ENCODE measurements at regions not wholly inside any gene's neighbourhood (a gene's known extent, or its start where the extent isn't known, plus 50 kb on each side); places are given as distances from the start of the nearest gene placed in this dataset.

DNA sequence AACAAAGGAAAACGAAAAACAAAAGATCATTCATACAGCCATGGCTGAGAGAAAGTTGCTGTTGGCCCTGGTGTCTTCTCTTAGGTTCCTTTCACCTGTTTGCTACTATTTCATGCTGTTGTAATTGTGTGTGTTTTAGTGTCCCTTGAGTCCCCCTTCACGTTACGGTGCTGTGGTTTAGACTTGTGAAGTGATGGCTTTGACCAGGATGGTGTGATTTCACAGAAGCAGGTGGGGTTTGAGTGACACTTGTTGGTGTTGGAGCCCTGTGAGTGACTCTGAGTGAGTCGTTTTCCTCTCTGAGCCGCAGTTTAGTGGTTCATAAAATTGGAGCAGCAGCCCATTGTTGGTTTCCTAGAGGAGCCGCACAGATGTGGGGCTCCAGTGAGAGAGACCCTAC is 635.4 kb downstream of the VRK1 start:
- WGBS (ENCODE audit: insufficient coverage), result 68% methylated on average over 4 of the region's 6 CpGs
- ATAC-seq (replicated peaks in 1 of 4), result peak in 1 of 4 experiments; percentile 23
- POLR2A ChIA-PET, result no interaction called here

DNA sequence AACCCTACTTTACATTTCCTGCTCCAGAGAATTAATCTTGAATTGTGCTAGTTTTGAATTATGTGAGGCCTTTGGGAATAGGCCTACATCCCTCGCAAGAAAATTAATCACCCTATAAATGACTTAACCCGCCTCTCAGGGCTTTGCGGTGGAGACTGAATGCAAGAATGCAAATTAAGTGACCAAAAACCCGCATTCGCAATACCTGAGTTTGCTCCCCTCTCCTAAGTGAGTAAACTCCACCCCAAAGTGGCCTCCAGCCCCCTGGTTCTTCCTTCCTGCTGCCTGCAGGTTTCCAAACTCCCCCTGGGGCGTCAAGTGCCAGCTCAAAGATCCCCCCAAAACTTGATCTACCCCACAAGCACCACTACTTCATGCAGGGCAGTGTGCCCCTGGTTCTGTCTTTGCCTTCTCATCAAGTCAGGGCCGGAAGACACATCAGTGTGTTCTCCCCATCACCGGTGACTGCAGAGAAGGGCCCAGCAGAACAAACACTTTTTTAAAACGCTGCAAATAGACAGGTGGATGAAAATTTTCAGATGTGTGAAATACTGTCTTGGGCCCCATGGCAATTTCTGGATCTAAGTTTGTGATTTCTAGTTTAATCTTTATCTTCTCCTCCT is 644.7 kb downstream of the VRK1 start:
- Mint-ChIP-seq H3K4me3 (no peak overlapping the region), H3K27ac (peak overlapping the region; percentile 85 to 91), H3K4me1 (peaks cover 18 to 28% (median 19%) of the 10 kb centered on the region in 3 donors), H3K36me3 (no peaks in the 10 kb centered on the region), H3K9me3 (no peaks in the 10 kb centered on the region), H3K27me3 (no peaks in the 10 kb centered on the region)
- Histone ChIP-seq H3K4me1 (ENCODE audit: control insufficient read depth in 1 of 2, extremely low read depth in 1 of 2, insufficient read depth in 2 of 2, low read length in 2 of 2) (peaks cover 0 to 11% of the 10 kb centered on the region in 2 experiments), H3K36me3 (ENCODE audit: control insufficient read depth in 2 of 2, extremely low read depth in 1 of 2, insufficient read depth in 1 of 2, low read length in 1 of 2) (no peaks in the 10 kb centered on the region), H3K4me3 (ENCODE audit: control insufficient read depth in 1 of 2, extremely low read depth in 1 of 2, low read length in 1 of 2) (no peak overlapping the region), H3K9me3 (no peaks in the 10 kb centered on the region), H3K27me3 (replicated peaks in 1 of 2; ENCODE audit: control insufficient read depth in 2 of 2, extremely low read depth in 1 of 2, insufficient read depth in 2 of 2, low read length in 1 of 2) (no peaks in the 10 kb centered on the region), H3K27ac (ENCODE audit: low read length) (no peak overlapping the region)
- CTCF ChIA-PET, result no interaction called here
- ATAC-seq (replicated peaks in 1 of 4) (peak in 3 of 4 experiments; percentile 35 to 58 (median 49)), DNase-seq (no peak)
- POLR2A ChIA-PET, result no interaction called here
- WGBS (ENCODE audit: insufficient coverage), result 98% methylated on average over 4 of the region's 9 CpGs

More for the DNA sequence above, 635.4 kb downstream of the VRK1 start:
- H3K9me3 Mint-ChIP-seq, result no peaks in the 10 kb centered on the region
- Histone ChIP-seq H3K36me3 (ENCODE audit: control insufficient read depth in 2 of 2, extremely low read depth in 1 of 2, insufficient read depth in 1 of 2, low read length in 1 of 2) (no peaks in the 10 kb centered on the region), H3K27me3 (replicated peaks in 1 of 2; ENCODE audit: control insufficient read depth in 2 of 2, extremely low read depth in 1 of 2, insufficient read depth in 2 of 2, low read length in 1 of 2) (no peaks in the 10 kb centered on the region), H3K27ac (ENCODE audit: low read length) (no peak overlapping the region), H3K4me1 (ENCODE audit: control insufficient read depth in 1 of 2, extremely low read depth in 1 of 2, insufficient read depth in 2 of 2, low read length in 2 of 2) (no peaks in the 10 kb centered on the region), H3K4me3 (ENCODE audit: control insufficient read depth in 1 of 2, extremely low read depth in 1 of 2, low read length in 1 of 2) (no peak overlapping the region), H3K9me3 (no peaks in the 10 kb centered on the region)
- peaks cover 0 to 8% (median 0%) of the 10 kb centered on the region in 3 donors for H3K4me1 Mint-ChIP-seq
- CTCF ChIA-PET, result no interaction called here
- no peaks in the 10 kb centered on the region for H3K27me3 Mint-ChIP-seq
- H3K4me3 Mint-ChIP-seq, result no peak overlapping the region
- DNase-seq, result peak in 1 of 35 experiments; percentile 18
- H3K27ac Mint-ChIP-seq, result no peak overlapping the region
- H3K36me3 Mint-ChIP-seq, result no peaks in the 10 kb centered on the region

DNA sequence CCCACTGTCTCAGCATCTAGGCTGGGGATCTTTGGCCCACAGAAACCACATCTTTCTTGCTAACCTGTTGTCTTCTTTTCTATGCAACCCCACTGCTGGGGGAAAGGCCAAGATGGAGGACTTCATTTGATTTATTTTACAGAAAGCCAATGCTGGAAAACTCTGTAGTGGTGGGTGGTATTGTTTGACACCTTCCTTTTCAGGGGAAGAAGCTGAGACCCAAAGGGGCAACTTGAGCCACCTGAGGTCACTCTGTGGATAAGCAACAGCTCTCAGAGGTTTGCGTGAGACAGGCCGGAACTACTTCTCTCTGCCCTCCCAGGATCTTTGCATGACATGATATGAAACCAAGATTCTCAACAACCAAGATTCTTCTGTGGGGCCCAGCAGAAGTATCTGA is 645.2 kb downstream of the VRK1 start:
- Histone ChIP-seq H3K27me3 (replicated peaks in 1 of 2; ENCODE audit: control insufficient read depth in 2 of 2, extremely low read depth in 1 of 2, insufficient read depth in 2 of 2, low read length in 1 of 2) (no peaks in the 10 kb centered on the region), H3K36me3 (ENCODE audit: control insufficient read depth in 2 of 2, extremely low read depth in 1 of 2, insufficient read depth in 1 of 2, low read length in 1 of 2) (no peaks in the 10 kb centered on the region), H3K27ac (ENCODE audit: low read length) (no peak overlapping the region), H3K4me3 (ENCODE audit: control insufficient read depth in 1 of 2, extremely low read depth in 1 of 2, low read length in 1 of 2) (no peak overlapping the region), H3K4me1 (ENCODE audit: control insufficient read depth in 1 of 2, extremely low read depth in 1 of 2, insufficient read depth in 2 of 2, low read length in 2 of 2) (peaks cover 0 to 11% of the 10 kb centered on the region in 2 experiments), H3K9me3 (no peaks in the 10 kb centered on the region)
- peak overlapping the region; percentile 85 to 91 for H3K27ac Mint-ChIP-seq
- H3K27me3 Mint-ChIP-seq, result no peaks in the 10 kb centered on the region
- no peak overlapping the region for H3K4me3 Mint-ChIP-seq
- ChIA-PET CTCF (no interaction called here), POLR2A (no interaction called here)
- no peaks in the 10 kb centered on the region for H3K9me3 Mint-ChIP-seq
- ATAC-seq (replicated peaks in 1 of 4), result peak; percentile 40 to 74 (median 67)
- H3K36me3 Mint-ChIP-seq, result no peaks in the 10 kb centered on the region
- WGBS (ENCODE audit: insufficient coverage), result 75% methylated on average over 2 of the region's 2 CpGs
- H3K4me1 Mint-ChIP-seq, result peaks cover 18 to 28% (median 19%) of the 10 kb centered on the region in 3 donors
- peak in 1 of 35 experiments; percentile 42 for DNase-seq

DNA sequence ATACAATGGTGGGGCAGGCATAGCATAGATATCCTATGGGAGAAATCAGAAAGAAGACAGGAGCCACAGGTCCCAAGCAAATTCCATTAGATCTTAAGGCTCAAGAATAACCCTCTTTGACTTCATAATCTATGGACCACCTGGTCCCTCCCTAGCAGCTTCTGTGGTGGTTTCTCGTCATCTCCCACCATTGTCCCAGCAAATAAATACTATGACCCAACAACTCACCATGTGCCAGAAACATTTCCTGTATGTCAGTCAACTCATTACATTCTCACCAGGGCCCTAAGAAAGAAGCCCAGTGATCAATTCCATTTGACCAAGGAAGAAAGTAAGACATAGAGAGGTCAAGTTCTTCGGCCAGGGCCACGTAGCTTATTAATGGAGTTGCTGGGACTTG is 646.2 kb downstream of the VRK1 start:
- Histone ChIP-seq H3K27ac (ENCODE audit: low read length) (no peak overlapping the region), H3K9me3 (no peaks in the 10 kb centered on the region), H3K4me3 (ENCODE audit: control insufficient read depth in 1 of 2, extremely low read depth in 1 of 2, low read length in 1 of 2) (no peak overlapping the region), H3K27me3 (replicated peaks in 1 of 2; ENCODE audit: control insufficient read depth in 2 of 2, extremely low read depth in 1 of 2, insufficient read depth in 2 of 2, low read length in 1 of 2) (no peaks in the 10 kb centered on the region), H3K36me3 (ENCODE audit: control insufficient read depth in 2 of 2, extremely low read depth in 1 of 2, insufficient read depth in 1 of 2, low read length in 1 of 2) (no peaks in the 10 kb centered on the region), H3K4me1 (ENCODE audit: control insufficient read depth in 1 of 2, extremely low read depth in 1 of 2, insufficient read depth in 2 of 2, low read length in 2 of 2) (peaks cover 0 to 11% of the 10 kb centered on the region in 2 experiments)
- DNase-seq, result no peak
- CTCF ChIA-PET, result no interaction called here
- no peak for ATAC-seq (replicated peaks in 1 of 4)
- H3K4me3 Mint-ChIP-seq, result no peak overlapping the region
- H3K27me3 Mint-ChIP-seq, result no peaks in the 10 kb centered on the region
- WGBS (ENCODE audit: insufficient coverage), result 100% methylated on average over 1 of the region's 3 CpGs
- no peaks in the 10 kb centered on the region for H3K36me3 Mint-ChIP-seq
- POLR2A ChIA-PET, result no interaction called here
- no peaks in the 10 kb centered on the region for H3K9me3 Mint-ChIP-seq
- no peak overlapping the region for H3K27ac Mint-ChIP-seq
- peaks cover 18 to 28% (median 19%) of the 10 kb centered on the region in 3 donors for H3K4me1 Mint-ChIP-seq

DNA sequence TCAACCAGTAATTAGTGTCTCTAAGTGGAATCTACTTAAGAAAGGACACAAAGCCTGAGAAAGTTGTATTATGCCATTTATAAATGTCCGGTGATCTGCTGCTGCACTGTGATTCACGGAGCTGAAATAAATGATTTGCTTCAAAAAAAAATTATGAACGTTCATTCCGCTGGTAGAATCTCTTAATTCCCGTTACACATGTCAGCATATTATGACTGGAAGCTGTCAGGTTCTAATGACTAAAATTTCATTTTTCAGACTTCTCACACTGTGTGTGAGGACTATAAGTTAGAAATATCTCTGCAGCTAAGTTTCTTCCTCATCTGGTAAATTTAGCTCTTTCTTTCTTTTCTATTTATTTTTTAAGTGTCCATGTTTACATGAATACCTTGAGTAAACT is 647.1 kb downstream of the VRK1 start:
- H3K4me3 Mint-ChIP-seq, result no peak overlapping the region
- Histone ChIP-seq H3K27ac (ENCODE audit: low read length) (no peak overlapping the region), H3K36me3 (ENCODE audit: control insufficient read depth in 2 of 2, extremely low read depth in 1 of 2, insufficient read depth in 1 of 2, low read length in 1 of 2) (no peaks in the 10 kb centered on the region), H3K4me1 (ENCODE audit: control insufficient read depth in 1 of 2, extremely low read depth in 1 of 2, insufficient read depth in 2 of 2, low read length in 2 of 2) (peaks cover 0 to 11% of the 10 kb centered on the region in 2 experiments), H3K4me3 (ENCODE audit: control insufficient read depth in 1 of 2, extremely low read depth in 1 of 2, low read length in 1 of 2) (no peak overlapping the region), H3K27me3 (replicated peaks in 1 of 2; ENCODE audit: control insufficient read depth in 2 of 2, extremely low read depth in 1 of 2, insufficient read depth in 2 of 2, low read length in 1 of 2) (no peaks in the 10 kb centered on the region), H3K9me3 (no peaks in the 10 kb centered on the region)
- no peaks in the 10 kb centered on the region for H3K9me3 Mint-ChIP-seq
- H3K27me3 Mint-ChIP-seq, result no peaks in the 10 kb centered on the region
- ChIA-PET CTCF (interaction anchor here in 1 of 2 donors (0.6 kb wide), 1 partner anchor 1884 kb away, joined by 3 read pairs; no protein-coding TSS in a partner anchor), POLR2A (no interaction called here)
- DNase-seq (no peak), ATAC-seq (replicated peaks in 1 of 4) (no peak)
- no peak overlapping the region for H3K27ac Mint-ChIP-seq
- H3K4me1 Mint-ChIP-seq, result peaks cover 16 to 26% (median 19%) of the 10 kb centered on the region in 3 donors
- no peaks in the 10 kb centered on the region for H3K36me3 Mint-ChIP-seq
- WGBS (ENCODE audit: insufficient coverage), result 100% methylated on average over 2 of the region's 5 CpGs

DNA sequence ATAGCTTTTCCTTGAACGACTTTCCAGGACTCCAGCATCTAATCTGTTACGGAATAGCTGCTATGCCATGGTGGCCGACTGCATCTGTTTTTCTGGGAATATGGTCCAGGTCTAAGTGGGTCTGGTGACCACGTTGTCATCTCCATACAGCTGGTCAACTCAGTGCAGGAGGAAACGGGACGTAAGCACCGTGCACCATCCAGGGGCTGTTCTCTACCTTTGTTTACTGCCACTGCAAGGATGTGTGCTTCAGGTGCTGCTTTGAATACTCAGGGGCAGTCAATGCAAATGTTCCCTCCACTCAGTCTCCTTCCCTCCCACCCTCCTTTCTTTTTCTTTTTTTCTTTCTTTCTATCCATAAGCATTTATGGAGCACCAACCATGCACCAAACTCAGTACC is 648.2 kb downstream of the VRK1 start:
- H3K27ac ChIP-seq (ENCODE audit: low read length), result no peak overlapping the region
- no peak for ATAC-seq (replicated peaks in 1 of 4)
- H3K4me1 Mint-ChIP-seq, result peaks cover 14 to 21% (median 14%) of the 10 kb centered on the region in 3 donors
- WGBS (ENCODE audit: insufficient coverage), result 89% methylated on average over 7 of the region's 7 CpGs
- H3K36me3 Mint-ChIP-seq, result no peaks in the 10 kb centered on the region
- peaks cover 0 to 11% of the 10 kb centered on the region in 2 experiments for H3K4me1 ChIP-seq (ENCODE audit: control insufficient read depth in 1 of 2, extremely low read depth in 1 of 2, insufficient read depth in 2 of 2, low read length in 2 of 2)
- H3K4me3 ChIP-seq (ENCODE audit: control insufficient read depth in 1 of 2, extremely low read depth in 1 of 2, low read length in 1 of 2), result no peak overlapping the region
- ChIA-PET POLR2A (no interaction called here), CTCF (no interaction called here)
- no peaks in the 10 kb centered on the region for H3K36me3 ChIP-seq (ENCODE audit: control insufficient read depth in 2 of 2, extremely low read depth in 1 of 2, insufficient read depth in 1 of 2, low read length in 1 of 2)
- H3K9me3 Mint-ChIP-seq, result no peaks in the 10 kb centered on the region
- no peak overlapping the region for H3K4me3 Mint-ChIP-seq
- H3K27me3 Mint-ChIP-seq, result no peaks in the 10 kb centered on the region
- DNase-seq, result no peak
- no peaks in the 10 kb centered on the region for H3K27me3 ChIP-seq (replicated peaks in 1 of 2; ENCODE audit: control insufficient read depth in 2 of 2, extremely low read depth in 1 of 2, insufficient read depth in 2 of 2, low read length in 1 of 2)
- H3K27ac Mint-ChIP-seq, result no peak overlapping the region
- H3K9me3 ChIP-seq, result no peaks in the 10 kb centered on the region
